Fibroblast of lung (primary cell): ENCODE measurements at regions not wholly inside any gene's neighbourhood (a gene's known extent, or its start where the extent isn't known, plus 50 kb on each side); places are given as distances from the start of the nearest gene placed in this dataset.

ENCODE experiments used
- CTCF ChIP-seq, 2 donors: IDR thresholded peaks in 1 of 2; conservative IDR thresholded peaks in 1 of 2; 1 replicate in 1 of 2; 2 replicates in 1 of 2; pipeline ENCODE4 v1.5.1; 2011 to 2012; ENCODE audit warnings: low read length in 2 of 2, control low read depth in 1 of 2, inconsistent platforms in 1 of 2, low read depth in 1 of 2, mild to moderate bottlenecking in 1 of 2
- EZH2 ChIP-seq: IDR thresholded peaks from 2 replicates; pipeline ENCODE4 v1.5.1; 2012; ENCODE audit warnings: low read length, control low read depth, mild to moderate bottlenecking; ENCODE audit errors: missing control alignments

DNA sequence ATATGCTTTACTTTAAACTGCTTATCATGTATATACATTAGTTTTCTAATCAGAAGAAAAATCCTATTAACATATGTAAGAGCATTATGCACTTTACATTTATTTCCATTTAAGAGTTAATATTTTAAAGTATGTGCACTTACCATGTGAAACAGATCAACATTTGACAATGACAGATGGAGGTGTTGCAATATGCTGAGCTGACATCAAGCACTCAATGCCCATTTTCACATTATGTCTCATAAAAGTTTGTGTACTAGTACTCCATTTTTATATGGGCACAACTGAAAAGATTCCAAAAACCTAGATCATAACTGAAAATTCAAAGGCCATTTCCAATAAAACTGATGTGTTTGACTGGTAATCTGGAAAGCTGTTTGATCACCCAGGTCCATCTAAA, 420.9 kb upstream of the SOX9 start:
- no peak for TF ChIP-seq EZH2
- TF ChIP-seq CTCF (conservative IDR thresholded peaks at IDR 0.05 in 1 of 2, IDR thresholded peaks at IDR 0.05 in 1 of 2; ENCODE audit: low read depth in 1 of 2, low read length in 2 of 2): no peak
